ENCODE measurements at regions not wholly inside any gene's neighbourhood (a gene's known extent, or its start where the extent isn't known, plus 50 kb on each side); places are given as distances from the start of the nearest gene placed in this dataset.
"Not testable (repeated sequence)": the region's sequence is repeated elsewhere in the genome, so short reads cannot be mapped to it uniquely, and the experiment has no call there.

- Histone ChIP-seq H3K36me3 (ENCODE audit: control insufficient read depth, insufficient read depth, low read length) (no peaks in the 10 kb centered on the region), H3K9me3 (ENCODE audit: control insufficient read depth, low read depth, low read length) (peaks cover 17% of the 10 kb centered on the region), H3K27ac (ENCODE audit: low read length) (no peak overlapping the region), H3K4me1 (ENCODE audit: control insufficient read depth, insufficient read depth, low read length) (no peaks in the 10 kb centered on the region), H3K27me3 (ENCODE audit: control insufficient read depth, insufficient read depth, low read length) (no peaks in the 10 kb centered on the region), H3K4me3 (ENCODE audit: low read length) (no peak overlapping the region)
- no peak for DNase-seq
- 79% methylated on average over 25 of the region's 25 CpGs for WGBS (ENCODE audit: insufficient coverage, low lambda C conversion rate)
Measured at GRCh38 chr21:7916329-7917303, 2604.8 kb upstream of the TPTE start.

GRCh38 chr21:7917729-7918128 is 2603.7 kb upstream of the TPTE start:
- Histone ChIP-seq H3K27me3 (ENCODE audit: control insufficient read depth, insufficient read depth, low read length) (no peaks in the 10 kb centered on the region), H3K4me3 (ENCODE audit: low read length) (no peak overlapping the region), H3K4me1 (ENCODE audit: control insufficient read depth, insufficient read depth, low read length) (no peaks in the 10 kb centered on the region), H3K27ac (ENCODE audit: low read length) (no peak overlapping the region), H3K9me3 (ENCODE audit: control insufficient read depth, low read depth, low read length) (peaks cover 17% of the 10 kb centered on the region), H3K36me3 (ENCODE audit: control insufficient read depth, insufficient read depth, low read length) (no peaks in the 10 kb centered on the region)
- 71% methylated on average over 14 of the region's 14 CpGs for WGBS (ENCODE audit: insufficient coverage, low lambda C conversion rate)
- DNase-seq: peak in 1 of 2 donors; percentile 17

- 75% methylated on average over 16 of the region's 16 CpGs for WGBS (ENCODE audit: insufficient coverage, low lambda C conversion rate)
- peak in 1 of 2 donors; percentile 24 for DNase-seq
- not testable (repeated sequence) for H3K27me3 ChIP-seq (ENCODE audit: control insufficient read depth, insufficient read depth, low read length); H3K27ac ChIP-seq (ENCODE audit: low read length); H3K36me3 ChIP-seq (ENCODE audit: control insufficient read depth, insufficient read depth, low read length); H3K4me1 ChIP-seq (ENCODE audit: control insufficient read depth, insufficient read depth, low read length); H3K4me3 ChIP-seq (ENCODE audit: low read length)
- H3K9me3 ChIP-seq (ENCODE audit: control insufficient read depth, low read depth, low read length): peaks cover 17% of the 10 kb centered on the region
Measured at GRCh38 chr21:7925918-7926582, 2595.3 kb upstream of the TPTE start.

- WGBS (ENCODE audit: insufficient coverage, low lambda C conversion rate): 77% methylated on average over 12 of the region's 12 CpGs
Measured at GRCh38 chr21:7928528-7928927, 2592.9 kb upstream of the TPTE start.

GRCh38 chr21:7929586-7929985 is 2591.8 kb upstream of the TPTE start:
- 72% methylated on average over 12 of the region's 12 CpGs for WGBS (ENCODE audit: insufficient coverage, low lambda C conversion rate)
- DNase-seq; H3K4me3 ChIP-seq (ENCODE audit: low read length); H3K27me3 ChIP-seq (ENCODE audit: control insufficient read depth, insufficient read depth, low read length); H3K36me3 ChIP-seq (ENCODE audit: control insufficient read depth, insufficient read depth, low read length); H3K27ac ChIP-seq (ENCODE audit: low read length); H3K4me1 ChIP-seq (ENCODE audit: control insufficient read depth, insufficient read depth, low read length): not testable (repeated sequence)
- H3K9me3 ChIP-seq (ENCODE audit: control insufficient read depth, low read depth, low read length): peaks cover 52% of the 10 kb centered on the region

More at GRCh38 chr21:7928528-7928927, 2592.9 kb upstream of the TPTE start:
- not testable (repeated sequence) for H3K4me3 ChIP-seq (ENCODE audit: low read length); H3K27ac ChIP-seq (ENCODE audit: low read length); H3K4me1 ChIP-seq (ENCODE audit: control insufficient read depth, insufficient read depth, low read length); H3K36me3 ChIP-seq (ENCODE audit: control insufficient read depth, insufficient read depth, low read length); DNase-seq; H3K27me3 ChIP-seq (ENCODE audit: control insufficient read depth, insufficient read depth, low read length)
- H3K9me3 ChIP-seq (ENCODE audit: control insufficient read depth, low read depth, low read length): peaks cover 42% of the 10 kb centered on the region

GRCh38 chr21:7930445-7930844 is 2590.9 kb upstream of the TPTE start:
- not testable (repeated sequence) for H3K27ac ChIP-seq (ENCODE audit: low read length); DNase-seq
- WGBS (ENCODE audit: insufficient coverage, low lambda C conversion rate): 71% methylated on average over 9 of the region's 9 CpGs

GRCh38 chr21:7932113-7932512 is 2589.3 kb upstream of the TPTE start:
- not testable (repeated sequence) for H3K4me3 ChIP-seq (ENCODE audit: low read length); H3K27me3 ChIP-seq (ENCODE audit: control insufficient read depth, insufficient read depth, low read length); H3K36me3 ChIP-seq (ENCODE audit: control insufficient read depth, insufficient read depth, low read length); DNase-seq; H3K27ac ChIP-seq (ENCODE audit: low read length); H3K4me1 ChIP-seq (ENCODE audit: control insufficient read depth, insufficient read depth, low read length)
- peaks cover 78% of the 10 kb centered on the region for H3K9me3 ChIP-seq (ENCODE audit: control insufficient read depth, low read depth, low read length)
- 78% methylated on average over 11 of the region's 11 CpGs for WGBS (ENCODE audit: insufficient coverage, low lambda C conversion rate)

More at GRCh38 chr21:7930445-7930844, 2590.9 kb upstream of the TPTE start:
- H3K4me3 ChIP-seq (ENCODE audit: low read length); H3K27me3 ChIP-seq (ENCODE audit: control insufficient read depth, insufficient read depth, low read length); H3K4me1 ChIP-seq (ENCODE audit: control insufficient read depth, insufficient read depth, low read length); H3K36me3 ChIP-seq (ENCODE audit: control insufficient read depth, insufficient read depth, low read length): not testable (repeated sequence)
- H3K9me3 ChIP-seq (ENCODE audit: control insufficient read depth, low read depth, low read length): peaks cover 61% of the 10 kb centered on the region

- peaks cover 85% of the 10 kb centered on the region for H3K9me3 ChIP-seq (ENCODE audit: control insufficient read depth, low read depth, low read length)
- not testable (repeated sequence) for H3K4me1 ChIP-seq (ENCODE audit: control insufficient read depth, insufficient read depth, low read length); H3K27me3 ChIP-seq (ENCODE audit: control insufficient read depth, insufficient read depth, low read length); H3K4me3 ChIP-seq (ENCODE audit: low read length); DNase-seq; H3K27ac ChIP-seq (ENCODE audit: low read length); H3K36me3 ChIP-seq (ENCODE audit: control insufficient read depth, insufficient read depth, low read length)
- 79% methylated on average over 14 of the region's 14 CpGs for WGBS (ENCODE audit: insufficient coverage, low lambda C conversion rate)
Measured at GRCh38 chr21:7932834-7933233, 2588.5 kb upstream of the TPTE start.

- 75% methylated on average over 15 of the region's 15 CpGs for WGBS (ENCODE audit: insufficient coverage, low lambda C conversion rate)
- no peaks in the 10 kb centered on the region for H3K27me3 ChIP-seq (ENCODE audit: control insufficient read depth, insufficient read depth, low read length)
- H3K9me3 ChIP-seq (ENCODE audit: control insufficient read depth, low read depth, low read length): peaks cover 96% of the 10 kb centered on the region
- H3K4me3 ChIP-seq (ENCODE audit: low read length): no peak overlapping the region
- DNase-seq: no peak
- H3K27ac ChIP-seq (ENCODE audit: low read length): no peak overlapping the region
- H3K4me1 ChIP-seq (ENCODE audit: control insufficient read depth, insufficient read depth, low read length): no peaks in the 10 kb centered on the region
- H3K36me3 ChIP-seq (ENCODE audit: control insufficient read depth, insufficient read depth, low read length): no peaks in the 10 kb centered on the region
Measured at GRCh38 chr21:7933923-7934322, 2587.5 kb upstream of the TPTE start.

- H3K27me3 ChIP-seq (ENCODE audit: control insufficient read depth, insufficient read depth, low read length); H3K36me3 ChIP-seq (ENCODE audit: control insufficient read depth, insufficient read depth, low read length); H3K4me3 ChIP-seq (ENCODE audit: low read length); H3K4me1 ChIP-seq (ENCODE audit: control insufficient read depth, insufficient read depth, low read length); DNase-seq; H3K27ac ChIP-seq (ENCODE audit: low read length): not testable (repeated sequence)
- 79% methylated on average over 13 of the region's 13 CpGs for WGBS (ENCODE audit: insufficient coverage, low lambda C conversion rate)
- H3K9me3 ChIP-seq (ENCODE audit: control insufficient read depth, low read depth, low read length): peaks cover 99% of the 10 kb centered on the region
Measured at GRCh38 chr21:7937297-7937696, 2584.1 kb upstream of the TPTE start.

Measured in large intestine (tissue), 3 donors.